ENCODE measurements at regions not wholly inside any gene's neighbourhood (a gene's known extent, or its start where the extent isn't known, plus 50 kb on each side); places are given as distances from the start of the nearest gene placed in this dataset.

GRCh38 chr2:84194181-84194580 lies 264.9 kb downstream of the SUCLG1 start:
- TF ChIP-seq CTCF (IDR thresholded peaks at IDR 0.05; ENCODE audit: borderline replicate concordance, extremely low read depth, low read length, poor library complexity, severe bottlenecking) (no peak), EZH2 (IDR thresholded peaks at IDR 0.05; ENCODE audit: borderline replicate concordance, low read depth, low read length, severe bottlenecking) (no peak)
